ENCODE measurements at regions not wholly inside any gene's neighbourhood (a gene's known extent, or its start where the extent isn't known, plus 50 kb on each side); places are given as distances from the start of the nearest gene placed in this dataset.

DNA sequence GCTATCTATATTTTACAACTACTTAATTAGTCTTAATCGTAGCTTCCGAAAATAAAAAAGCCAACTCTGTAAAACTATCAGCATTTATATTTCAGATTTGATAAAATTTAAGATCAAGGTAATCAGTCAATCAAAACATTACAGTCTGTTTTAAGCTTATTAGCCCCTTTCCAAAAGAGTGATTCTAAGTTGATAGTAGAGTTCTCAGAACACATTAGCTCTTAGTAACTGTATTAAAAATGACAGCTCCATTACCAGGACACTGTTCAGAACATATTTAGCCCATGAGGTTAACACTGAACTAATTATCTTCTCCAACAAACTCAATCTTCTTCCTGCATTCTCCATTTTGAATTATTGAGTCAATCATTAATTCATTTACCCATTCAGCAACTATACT, 110.3 kb upstream of the PALS2 start:
- intact Hi-C loops (cut with DNase I), result no loop called here
- DNase-seq (ENCODE audit: low spot score), result no peak

DNA sequence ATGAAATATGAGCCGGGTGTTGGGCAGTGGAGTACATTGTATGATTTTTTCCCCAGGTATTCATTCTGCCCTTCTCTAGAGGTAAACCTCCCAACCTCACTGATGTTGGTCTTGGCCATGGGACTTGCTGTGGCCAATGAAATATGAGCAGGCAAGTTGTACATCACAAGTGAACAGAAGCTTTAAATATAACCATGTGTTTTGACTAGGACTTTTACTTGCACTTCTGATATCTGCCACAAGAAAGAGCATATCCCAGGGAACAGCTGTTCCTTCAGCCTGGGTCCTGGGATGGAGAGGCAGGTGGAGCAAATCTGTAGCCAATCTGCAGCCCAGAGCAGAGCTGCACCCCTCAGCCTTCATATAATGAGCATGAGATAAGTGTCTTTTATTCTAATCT, 109.8 kb upstream of the PALS2 start:
- DNase-seq (ENCODE audit: low spot score), result no peak

DNA sequence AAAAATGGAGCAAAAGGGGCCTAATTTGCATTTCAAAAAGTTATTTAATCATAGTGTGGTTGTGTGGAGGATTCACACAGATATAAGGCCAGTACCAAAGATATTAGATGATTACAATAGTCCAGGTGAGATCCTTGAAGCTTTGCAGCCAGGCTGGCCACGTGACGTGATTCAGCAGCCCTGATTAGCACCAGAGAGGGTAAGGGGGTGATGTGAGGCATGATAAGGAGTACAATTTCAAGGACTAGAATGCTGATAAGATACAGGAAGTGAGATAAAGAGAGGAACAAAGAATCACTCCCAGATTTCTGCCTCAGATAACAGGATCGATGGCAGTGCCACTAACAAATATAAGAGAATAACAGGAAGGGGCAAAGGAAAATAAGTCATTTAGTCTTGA, 108.4 kb upstream of the PALS2 start:
- intact Hi-C loops (cut with DNase I), result no loop called here
- DNase-seq (ENCODE audit: low spot score), result no peak

More for the DNA sequence above, 109.8 kb upstream of the PALS2 start:
- intact Hi-C loops (cut with DNase I), result no loop called here

DNA sequence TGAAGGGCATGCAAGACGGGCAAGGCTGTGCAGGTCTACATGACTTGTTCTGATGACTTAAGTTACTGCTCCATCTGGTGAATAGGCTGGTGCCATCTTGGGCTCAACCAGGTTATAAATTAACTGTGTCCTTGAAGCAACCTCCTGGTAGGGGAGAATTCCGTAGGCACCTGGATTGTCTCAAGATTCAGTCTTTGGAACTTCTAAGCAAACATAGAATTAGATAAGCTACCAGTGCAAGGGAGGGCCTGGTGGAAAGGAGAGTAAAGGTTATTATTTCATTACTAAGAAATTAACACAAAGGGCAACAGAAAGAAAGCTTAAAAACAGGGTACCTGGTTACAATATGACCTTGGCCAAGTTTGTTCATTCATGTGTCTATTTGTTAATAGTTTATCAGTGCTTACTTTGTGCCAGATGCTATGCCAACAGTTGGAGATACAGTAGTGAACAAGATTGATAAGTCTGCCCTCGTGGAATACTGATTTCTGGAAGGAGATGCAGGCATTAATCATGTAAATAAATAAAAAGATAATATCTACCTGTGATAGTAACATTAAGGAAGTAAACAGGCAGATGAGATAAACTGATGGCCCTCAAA, 107.0 kb upstream of the PALS2 start:
- DNase-seq (ENCODE audit: low spot score), result no peak

DNA sequence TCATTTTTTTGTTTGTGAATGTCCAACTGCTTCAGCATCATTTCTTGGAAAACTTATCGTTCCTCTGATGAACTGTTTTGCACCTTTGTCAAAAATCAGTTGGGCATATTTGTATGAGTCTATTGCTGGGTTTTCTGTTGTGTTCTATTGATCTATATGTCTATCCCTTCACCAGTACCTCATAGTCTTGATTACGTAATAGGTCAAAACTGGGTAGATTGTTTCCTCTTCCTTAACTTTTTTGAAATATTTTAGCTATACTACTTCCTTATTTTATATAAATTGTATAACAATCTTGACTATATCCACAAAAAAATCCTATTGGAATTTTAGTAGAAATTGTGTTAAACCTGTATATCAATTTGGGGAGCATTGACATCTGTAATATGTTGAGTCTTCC, 104.1 kb upstream of the PALS2 start:
- intact Hi-C loops (cut with DNase I), result no loop called here
- no peak for DNase-seq (ENCODE audit: low spot score)

More for the DNA sequence above, 107.0 kb upstream of the PALS2 start:
- intact Hi-C loops (cut with DNase I), result no loop called here

DNA sequence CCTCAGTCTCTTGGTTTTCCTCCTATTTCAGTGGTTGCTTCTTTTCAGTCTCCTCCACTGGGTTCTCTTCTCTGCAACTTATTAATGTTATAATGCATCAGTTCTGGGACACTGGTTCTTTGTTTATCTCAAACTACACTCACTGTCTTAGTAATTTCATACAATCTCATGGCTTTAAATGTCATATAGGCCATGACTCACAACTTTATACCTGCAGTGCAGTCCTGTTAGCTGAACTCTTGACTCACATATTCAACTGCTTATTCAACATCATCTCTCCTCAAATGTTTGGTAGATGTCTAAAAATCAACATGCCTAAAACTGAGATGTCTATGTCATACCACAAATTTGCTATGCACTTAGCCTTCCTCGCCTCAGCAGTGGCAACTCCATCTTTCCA, 101.2 kb upstream of the PALS2 start:
- intact Hi-C loops (cut with DNase I), result no loop called here

DNA sequence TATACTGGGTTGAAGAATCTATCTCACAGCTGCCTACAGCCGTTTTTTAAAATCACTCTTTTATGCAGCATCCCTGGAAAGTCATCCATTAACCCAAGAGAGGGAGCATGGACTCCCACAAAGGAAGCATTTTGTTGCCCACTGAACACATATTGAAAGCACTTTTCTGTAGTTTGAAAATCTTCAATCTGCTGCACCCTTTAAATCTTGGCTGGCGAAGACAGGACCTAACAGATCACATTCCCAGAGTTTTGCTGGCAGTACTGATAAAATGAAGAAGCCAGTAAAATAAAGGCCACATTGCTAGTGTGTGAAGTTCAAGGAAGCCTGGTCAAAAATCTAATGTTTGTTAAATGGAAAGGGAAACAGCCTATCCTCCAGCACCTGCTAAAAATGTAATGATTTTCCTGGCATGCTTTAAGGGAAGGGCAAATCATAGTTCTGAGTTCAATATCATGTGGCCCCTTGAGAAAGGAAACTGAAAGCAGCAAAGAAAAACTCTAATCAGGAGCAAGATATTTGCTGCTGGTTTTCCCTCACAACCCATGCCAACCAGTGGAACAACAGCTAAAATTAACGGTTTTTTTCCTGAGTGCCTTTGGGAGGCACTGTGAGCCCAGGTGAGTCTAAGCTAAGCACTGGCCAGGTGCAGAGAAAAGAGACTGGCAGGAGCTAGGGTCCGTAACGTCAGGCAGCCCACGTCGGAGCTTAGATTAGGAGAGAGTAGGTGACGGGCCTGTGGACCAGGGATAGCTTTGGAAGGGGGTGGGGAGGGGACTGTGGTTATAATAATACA, 97.9 kb upstream of the PALS2 start:
- DNase-seq (ENCODE audit: low spot score), result no peak
- intact Hi-C loops (cut with DNase I), result no loop called here

More for the DNA sequence above, 101.2 kb upstream of the PALS2 start:
- no peak for DNase-seq (ENCODE audit: low spot score)

DNA sequence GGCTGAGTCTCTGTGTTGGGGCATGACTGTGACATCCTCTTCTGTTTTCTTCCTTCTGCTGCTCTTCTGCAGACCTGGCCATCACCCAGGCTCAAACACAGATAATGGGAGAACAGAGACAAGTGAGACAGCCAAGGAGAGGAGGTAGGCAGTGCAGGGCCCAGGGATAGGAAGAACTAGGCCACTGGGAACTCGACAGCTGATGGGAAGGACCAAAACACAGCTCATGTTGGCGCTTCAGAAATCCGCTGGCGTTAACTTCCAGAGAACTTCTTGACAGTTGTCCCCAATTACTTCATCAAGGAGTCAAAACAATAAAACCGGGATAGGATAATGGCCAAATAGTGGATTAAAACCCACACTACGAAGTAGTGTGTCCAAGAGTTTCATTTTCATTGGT, 97.0 kb upstream of the PALS2 start:
- DNase-seq (ENCODE audit: low spot score), result no peak
- intact Hi-C loops (cut with DNase I), result no loop called here

DNA sequence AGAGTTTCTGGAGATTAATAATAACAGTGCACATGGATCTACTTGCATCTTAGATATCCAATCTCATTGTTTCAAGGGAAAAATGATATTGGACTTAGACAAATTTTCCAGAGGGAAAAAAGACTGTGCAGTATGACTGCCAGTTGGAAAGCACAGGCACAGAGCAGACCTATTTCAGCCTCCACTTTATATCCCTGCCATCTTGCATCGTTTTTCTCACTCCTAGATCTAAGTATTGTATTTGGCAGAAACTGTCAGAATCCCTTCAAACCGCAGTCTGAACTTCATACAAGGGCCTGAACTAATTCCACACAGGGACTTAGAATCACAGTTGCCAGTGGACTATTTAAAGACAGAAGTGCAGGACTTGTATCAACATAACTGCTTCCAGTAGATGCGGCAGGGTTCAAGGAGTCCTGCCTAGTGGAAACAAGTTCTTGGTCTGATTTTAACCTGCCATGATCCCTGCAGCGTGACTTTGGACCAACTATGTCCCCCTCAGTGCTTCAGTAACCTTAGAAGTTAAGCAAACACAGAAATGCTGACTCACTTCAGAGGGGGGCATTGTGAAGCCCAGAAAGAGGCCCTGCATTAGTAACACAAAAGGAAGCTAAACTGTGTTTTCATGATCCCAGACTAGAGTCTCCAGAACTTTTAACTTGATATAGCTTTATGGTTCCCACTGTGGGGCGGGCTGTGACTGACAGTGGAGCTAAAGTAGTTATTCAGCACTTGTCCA, 95.7 kb upstream of the PALS2 start:
- intact Hi-C loops (cut with DNase I), result no loop called here
- no peak for DNase-seq (ENCODE audit: low spot score)

DNA sequence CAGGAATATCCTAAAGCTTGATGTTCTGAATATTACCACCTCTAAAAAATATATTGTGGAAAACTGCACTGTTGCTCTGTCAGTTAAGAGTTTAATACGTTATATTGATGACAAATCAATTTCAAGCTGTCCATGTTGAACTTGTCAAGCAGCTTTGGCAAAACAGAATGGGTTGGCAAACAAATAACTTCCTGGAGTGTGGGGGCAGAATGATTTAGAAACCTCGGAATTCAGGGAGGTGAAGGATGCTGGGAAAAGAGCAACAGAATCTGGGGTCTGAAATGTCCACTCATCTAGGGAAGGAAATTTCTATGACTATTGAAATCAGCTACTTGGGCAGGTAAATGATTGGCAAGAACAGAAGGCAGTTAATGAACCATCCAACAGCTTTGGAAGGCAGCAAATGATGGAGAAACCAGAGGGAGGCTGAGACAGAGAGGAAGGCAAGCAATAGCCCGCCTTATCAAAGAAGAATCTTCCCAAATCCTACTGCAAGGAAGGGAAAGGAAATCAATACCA, 95.1 kb upstream of the PALS2 start:
- DNase-seq (ENCODE audit: low spot score), result no peak
- intact Hi-C loops (cut with DNase I), result no loop called here

DNA sequence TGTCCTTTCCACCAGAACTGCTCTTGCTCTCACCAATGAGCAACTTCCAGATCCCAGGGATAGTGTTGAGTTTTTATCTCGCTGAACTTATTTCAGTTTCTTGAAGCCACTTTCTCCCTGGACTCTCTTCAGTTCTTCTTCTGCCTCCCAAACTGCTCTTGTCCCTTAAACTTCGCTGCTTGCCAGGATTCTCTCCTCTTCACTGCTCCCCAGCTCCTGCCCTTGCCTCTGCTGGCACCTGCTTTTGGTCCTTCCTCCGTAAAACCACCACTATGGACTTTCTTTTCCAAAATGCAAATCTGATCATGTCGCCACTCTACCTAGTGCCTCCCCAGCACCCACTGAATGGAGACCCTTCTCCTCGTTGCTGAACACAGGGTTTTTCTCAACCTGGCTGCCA, 92.8 kb upstream of the PALS2 start:
- intact Hi-C loops (cut with DNase I), result no loop called here
- DNase-seq (ENCODE audit: low spot score), result no peak

DNA sequence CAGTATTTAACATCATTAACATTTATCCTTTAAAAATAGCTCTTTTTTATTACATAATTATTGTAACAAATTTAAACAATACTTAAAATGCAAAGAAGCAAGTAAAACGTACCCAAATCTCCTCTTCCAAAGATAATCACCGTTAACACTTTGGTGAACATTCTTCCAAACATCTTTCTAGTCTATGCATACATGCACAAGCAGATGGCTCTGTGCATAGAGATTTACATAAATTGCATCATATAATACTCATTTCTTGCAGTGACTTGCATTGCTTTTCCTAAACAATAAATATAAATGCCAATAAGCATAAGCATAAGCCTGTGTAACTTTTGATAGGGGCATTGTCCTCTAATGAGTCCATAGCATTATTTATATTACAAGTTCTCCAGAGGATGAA, 89.4 kb upstream of the PALS2 start:
- intact Hi-C loops (cut with DNase I), result no loop called here
- DNase-seq (ENCODE audit: low spot score), result no peak

DNA sequence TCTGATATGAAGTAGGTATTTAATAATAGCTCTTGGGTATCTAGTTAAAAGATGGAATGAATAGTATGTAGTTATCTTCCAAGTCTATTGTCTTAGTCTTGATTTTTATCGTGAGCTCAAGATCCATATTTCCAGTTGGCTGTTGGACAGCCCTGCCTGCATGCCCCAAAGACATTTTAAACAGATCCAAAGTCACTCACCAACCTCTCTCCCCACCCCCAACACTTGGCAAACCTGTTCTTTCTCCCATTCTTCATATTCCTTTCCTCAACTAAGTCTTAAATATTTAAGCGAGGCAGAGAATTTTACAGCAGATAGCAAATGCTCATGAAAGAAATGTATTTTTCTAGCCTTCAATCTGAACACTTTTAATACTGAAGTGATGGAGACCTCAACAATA, 80.7 kb upstream of the PALS2 start:
- intact Hi-C loops (cut with DNase I), result no loop called here

DNA sequence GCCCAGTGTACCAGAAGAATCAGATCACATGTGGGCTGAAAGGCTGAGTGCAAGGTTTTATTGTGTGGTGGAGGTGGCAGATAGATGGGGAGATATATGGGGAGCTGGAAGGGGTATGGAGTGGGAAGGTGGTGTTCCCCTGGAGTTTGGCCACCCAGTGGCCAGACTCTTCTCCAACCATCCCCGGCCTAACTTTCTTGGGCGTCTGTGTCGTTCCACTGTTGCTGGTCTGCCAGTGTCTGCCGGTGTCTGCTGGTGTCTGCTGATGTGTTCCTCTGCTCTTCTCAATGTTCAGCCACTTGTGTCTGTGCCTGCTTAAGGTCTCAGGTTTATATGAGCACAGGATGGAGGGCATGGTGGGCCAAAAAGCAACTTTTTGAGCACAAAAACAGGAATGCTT, 78.4 kb upstream of the PALS2 start:
- intact Hi-C loops (cut with DNase I), result no loop called here
- no peak for DNase-seq (ENCODE audit: low spot score)

More for the DNA sequence above, 80.7 kb upstream of the PALS2 start:
- DNase-seq (ENCODE audit: low spot score), result no peak

DNA sequence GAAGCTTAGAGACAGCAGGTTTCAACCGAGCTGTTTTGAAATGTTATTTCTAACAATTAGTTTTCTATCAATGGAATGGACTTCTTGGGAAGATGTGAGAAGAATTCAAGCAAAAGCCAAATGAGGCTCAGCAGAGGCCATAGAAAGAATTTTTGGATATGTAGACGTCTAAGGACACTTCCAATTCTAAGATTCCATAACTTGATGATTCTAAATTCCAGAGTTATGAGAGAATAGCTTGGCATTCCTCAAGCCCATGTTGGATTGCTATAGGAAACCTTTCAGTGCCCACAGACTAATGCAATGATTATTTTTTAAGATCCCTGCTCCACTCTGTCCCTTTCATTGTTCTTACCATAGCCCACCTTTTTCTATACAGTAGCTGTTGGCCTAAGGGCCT, 77.2 kb upstream of the PALS2 start:
- intact Hi-C loops (cut with DNase I), result no loop called here
- DNase-seq (ENCODE audit: low spot score), result no peak

DNA sequence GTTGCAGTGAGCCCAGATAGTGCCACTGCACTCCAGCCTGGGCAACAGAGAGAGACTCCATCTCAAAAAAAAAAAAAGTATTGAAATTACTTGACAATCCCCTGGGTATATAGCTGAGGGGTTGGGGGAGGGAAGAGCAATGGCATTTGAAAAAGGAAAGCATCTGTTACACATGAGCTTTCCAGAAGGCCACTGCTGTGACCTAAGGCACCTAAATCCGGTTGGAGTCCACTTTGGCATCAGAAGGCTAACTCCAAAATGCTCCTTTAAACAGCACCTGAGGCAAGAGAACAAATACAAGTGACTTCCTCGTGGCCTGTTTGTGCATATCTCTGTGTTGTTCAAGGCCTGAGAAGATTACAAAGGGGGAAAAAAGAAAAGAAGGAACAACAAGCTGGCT, 74.8 kb upstream of the PALS2 start:
- intact Hi-C loops (cut with DNase I), result no loop called here
- no peak for DNase-seq (ENCODE audit: low spot score)

DNA sequence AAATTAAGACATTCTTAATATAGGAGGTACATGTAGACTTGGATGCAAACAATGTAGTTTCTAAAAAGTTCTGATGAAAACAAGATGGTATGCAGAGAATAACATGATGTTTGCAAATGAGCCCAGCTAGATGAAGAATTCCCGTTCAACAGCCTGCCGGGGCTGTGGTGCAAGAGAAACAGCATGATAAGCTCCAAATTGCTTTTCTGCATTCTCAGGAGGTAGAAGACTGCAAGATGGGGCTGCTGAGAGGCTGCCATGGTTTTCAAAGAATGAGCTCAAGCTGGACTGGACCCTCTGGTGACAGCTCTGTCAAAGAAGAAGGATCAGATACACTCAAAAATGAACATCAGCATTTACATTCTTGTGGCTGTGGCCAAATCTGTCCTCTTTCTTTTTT, 73.4 kb upstream of the PALS2 start:
- DNase-seq (ENCODE audit: low spot score), result no peak
- intact Hi-C loops (cut with DNase I), result no loop called here

DNA sequence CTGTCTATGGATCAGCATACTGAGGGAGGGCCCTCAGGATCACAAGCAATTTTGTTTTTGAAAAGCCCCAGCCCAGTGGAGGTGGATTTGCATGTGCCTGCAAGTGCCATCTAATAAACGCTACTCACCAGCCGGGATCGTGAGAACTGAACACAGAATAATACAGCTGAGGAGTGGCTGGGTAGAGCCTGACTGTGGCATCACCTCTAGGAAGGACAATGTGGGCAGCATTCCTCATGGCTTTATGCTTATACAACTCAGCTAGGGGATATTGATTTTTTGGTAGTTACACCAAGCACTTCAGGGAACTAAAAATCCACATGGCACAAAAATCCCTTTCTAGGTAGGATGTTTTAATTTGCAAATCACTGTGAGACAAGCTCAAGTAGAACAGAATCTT, 72.7 kb upstream of the PALS2 start:
- no peak for DNase-seq (ENCODE audit: low spot score)
- intact Hi-C loops (cut with DNase I), result no loop called here

DNA sequence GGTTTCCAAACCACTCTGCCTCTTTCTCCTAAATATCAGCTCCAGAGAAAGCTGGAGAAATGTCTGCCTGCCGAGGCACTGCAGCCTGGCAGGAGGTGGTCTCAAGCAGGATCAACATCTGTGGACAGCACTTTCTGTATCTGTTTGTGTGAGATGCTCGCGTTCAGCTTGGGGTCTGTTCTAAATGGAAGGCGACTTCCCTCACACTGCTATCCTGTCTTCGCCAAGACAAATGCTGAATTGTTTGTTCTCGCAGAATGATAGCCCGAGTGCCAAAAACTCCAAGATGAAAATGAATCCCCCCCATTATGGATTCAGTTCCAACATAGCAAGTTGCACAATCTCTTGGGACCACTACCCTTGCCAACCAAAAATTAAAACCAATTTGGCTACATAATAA, 72.2 kb upstream of the PALS2 start:
- DNase-seq (ENCODE audit: low spot score), result no peak
- intact Hi-C loops (cut with DNase I), result no loop called here

DNA sequence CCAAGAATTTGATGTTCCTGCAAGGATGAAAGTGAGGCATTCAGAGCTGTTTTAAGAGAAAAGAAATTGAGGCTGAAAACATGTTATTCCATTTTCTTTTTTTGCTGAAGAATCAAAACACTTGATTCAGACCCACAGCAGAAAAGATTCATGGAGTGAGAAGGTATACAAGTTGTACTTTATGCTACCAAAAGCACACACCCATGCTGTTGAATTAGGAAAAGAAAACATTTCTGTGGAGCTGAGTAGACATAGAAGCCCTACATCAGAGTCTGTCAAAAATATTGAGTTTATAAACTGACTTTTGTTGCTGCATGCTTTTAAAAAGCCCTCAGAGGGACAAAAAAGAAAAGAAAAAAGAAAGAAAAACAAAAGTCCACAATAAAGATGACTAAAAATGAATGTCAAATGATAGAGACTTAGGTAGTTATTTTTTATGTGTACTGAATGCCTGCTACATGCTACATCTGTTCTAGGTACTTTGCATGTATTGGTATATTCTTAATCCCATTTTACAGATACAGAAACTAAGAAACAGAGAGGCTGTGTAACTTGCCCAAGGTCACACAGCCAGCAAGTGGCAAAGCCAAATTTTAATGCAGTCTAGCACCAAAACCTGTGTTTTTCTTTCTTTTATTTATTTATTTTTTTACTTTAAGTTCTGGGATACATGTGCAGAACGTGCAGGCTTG, 71.7 kb upstream of the PALS2 start:
- intact Hi-C loops (cut with DNase I), result no loop called here

More for the DNA sequence above, 71.7 kb upstream of the PALS2 start:
- DNase-seq (ENCODE audit: low spot score), result no peak
